GM12873 (cell line): ENCODE measurements at regions not wholly inside any gene's neighbourhood (a gene's known extent, or its start where the extent isn't known, plus 50 kb on each side); places are given as distances from the start of the nearest gene placed in this dataset.

Experiments used
- TF ChIP-seq, protein P1 (sequence below): IDR thresholded peaks from 2 replicates; pipeline ENCODE4 v1.5.1; 2012; ENCODE audit warnings: low read depth, mild to moderate bottlenecking, moderate library complexity, low read length, control low read depth; ENCODE audit not compliant: insufficient read depth; ENCODE audit errors: missing control alignments

DNA sequence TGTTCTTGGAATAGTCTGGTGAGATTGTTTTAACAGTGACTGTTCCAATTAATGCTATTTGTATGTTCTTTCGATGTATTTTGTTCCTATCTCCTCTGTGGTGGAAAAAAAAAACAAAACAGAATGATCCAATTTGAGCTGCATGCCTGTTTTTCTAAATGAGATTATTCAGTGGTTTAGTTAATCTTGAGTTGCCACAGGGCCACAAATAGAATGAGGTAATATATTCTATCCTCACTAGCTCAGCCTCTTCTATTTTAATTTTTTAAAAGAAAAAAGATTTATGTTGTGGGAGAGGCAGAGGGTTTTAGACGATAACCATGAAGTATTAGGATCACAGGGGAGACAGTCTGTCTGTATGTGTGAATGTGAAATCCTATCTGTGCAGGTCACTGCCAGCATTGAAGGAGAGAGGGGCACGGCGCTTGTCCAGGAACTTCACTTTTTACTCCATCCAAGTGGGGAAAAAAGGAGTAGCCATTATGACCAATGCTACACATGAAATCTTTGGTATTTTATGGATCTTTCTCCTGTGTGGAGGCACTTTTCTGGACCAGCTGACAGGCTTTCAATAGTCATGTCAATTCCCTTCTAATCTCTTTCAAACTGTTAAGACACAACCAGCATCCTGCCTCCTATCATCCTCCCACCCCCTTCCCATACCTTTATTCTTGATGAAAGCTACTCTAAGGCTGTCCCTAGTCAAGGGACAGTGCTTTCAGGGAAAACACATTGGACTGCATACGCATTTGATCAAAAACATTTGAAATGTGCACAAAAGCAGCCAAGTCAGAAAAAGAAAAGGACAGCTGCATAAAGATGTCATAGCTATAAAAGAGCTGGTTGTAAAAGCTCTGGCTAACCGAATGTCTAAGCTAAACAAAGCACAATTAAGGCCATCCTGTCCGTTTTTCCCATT, 1063.8 kb upstream of the INTU start:
- TF ChIP-seq, protein P1, sequence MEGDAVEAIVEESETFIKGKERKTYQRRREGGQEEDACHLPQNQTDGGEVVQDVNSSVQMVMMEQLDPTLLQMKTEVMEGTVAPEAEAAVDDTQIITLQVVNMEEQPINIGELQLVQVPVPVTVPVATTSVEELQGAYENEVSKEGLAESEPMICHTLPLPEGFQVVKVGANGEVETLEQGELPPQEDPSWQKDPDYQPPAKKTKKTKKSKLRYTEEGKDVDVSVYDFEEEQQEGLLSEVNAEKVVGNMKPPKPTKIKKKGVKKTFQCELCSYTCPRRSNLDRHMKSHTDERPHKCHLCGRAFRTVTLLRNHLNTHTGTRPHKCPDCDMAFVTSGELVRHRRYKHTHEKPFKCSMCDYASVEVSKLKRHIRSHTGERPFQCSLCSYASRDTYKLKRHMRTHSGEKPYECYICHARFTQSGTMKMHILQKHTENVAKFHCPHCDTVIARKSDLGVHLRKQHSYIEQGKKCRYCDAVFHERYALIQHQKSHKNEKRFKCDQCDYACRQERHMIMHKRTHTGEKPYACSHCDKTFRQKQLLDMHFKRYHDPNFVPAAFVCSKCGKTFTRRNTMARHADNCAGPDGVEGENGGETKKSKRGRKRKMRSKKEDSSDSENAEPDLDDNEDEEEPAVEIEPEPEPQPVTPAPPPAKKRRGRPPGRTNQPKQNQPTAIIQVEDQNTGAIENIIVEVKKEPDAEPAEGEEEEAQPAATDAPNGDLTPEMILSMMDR: no peak

DNA sequence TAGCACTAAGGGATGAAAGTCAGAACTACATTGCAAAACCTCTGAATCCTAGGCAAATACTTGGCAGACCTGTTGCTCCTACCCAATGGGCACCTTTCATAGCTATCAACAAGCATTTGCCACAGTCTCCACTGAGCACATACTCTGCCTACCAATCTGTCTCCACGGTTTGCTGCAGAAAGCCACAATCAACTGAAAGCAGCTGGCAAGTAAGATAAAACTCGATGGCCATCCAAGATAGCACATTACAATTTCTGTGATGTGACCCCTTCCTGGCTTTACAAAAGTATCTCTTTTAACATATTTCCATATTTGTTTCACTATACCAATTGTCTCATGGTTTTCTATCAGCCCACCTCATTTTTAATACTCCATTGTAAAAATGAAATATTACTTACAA, 1060.5 kb upstream of the INTU start:
- TF ChIP-seq, protein P1: no peak

DNA sequence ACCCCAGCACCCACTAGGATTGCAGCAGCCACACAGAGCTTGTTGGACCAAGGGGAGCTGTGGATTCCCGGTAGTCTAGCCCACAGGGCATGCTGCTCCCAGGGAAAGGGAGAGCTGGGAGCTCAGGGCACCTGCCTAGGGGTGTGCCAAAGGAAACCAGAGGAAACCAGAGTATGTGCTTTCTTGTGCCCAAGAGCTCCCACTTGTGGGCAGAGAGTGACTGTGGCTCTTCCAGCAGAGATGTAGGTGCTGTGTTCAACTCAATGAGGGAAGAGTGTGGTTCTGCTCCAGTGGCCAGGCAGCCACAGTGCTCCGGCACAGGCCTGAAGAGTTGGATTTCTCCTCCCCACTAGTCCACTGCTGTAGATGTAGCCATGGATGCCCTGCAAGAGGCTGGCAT, 1050.0 kb upstream of the INTU start:
- TF ChIP-seq, protein P1: peak; percentile 19

DNA sequence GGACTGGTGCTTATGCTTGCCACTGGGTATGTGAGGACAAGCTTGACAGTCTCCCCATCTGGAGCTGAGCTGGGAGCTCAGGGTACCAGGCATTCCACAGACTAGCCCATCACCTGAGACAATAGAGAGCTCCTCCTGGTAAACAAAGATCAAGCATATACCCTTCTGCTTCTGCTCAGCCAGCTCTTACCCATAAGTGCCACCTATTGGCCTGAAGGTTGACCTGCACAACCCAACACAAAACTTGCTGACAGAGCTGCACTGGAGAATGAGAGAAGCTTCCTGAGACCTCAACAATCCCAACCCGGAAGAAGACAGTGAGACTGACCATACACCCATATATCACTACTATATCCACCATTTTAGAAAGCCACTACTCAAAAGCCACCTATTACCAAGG, 1049.2 kb upstream of the INTU start:
- TF ChIP-seq, protein P1: peak; percentile 40

DNA sequence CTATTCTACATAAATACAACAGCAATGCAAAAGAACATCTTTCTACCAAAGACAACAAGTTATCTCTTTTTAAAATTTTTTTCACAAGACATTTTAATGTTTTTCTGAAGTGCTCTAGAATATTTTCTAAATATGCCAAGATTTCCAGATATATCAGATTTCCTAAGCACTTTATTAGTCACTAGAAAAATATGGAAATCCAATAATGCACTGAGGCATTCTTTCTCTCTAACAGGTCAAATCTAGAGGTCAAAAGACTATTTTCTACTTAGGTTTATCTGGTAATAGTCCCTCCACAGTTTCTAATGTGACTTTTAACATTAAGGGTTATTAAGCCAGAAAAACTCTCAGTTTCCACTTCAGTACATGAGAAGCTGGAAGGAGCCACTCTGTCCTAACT, 1041.2 kb upstream of the INTU start:
- TF ChIP-seq, protein P1: no peak

- TF ChIP-seq, protein P1: no peak
These were observed 1040.7 kb upstream of the INTU start for GRCh38 chr4:126592088-126592487.

- TF ChIP-seq, protein P1: no peak
These were observed 1039.1 kb upstream of the INTU start for GRCh38 chr4:126593626-126594025.
